ENCODE measurements at regions not wholly inside any gene's neighbourhood (a gene's known extent, or its start where the extent isn't known, plus 50 kb on each side); places are given as distances from the start of the nearest gene placed in this dataset.

DNA sequence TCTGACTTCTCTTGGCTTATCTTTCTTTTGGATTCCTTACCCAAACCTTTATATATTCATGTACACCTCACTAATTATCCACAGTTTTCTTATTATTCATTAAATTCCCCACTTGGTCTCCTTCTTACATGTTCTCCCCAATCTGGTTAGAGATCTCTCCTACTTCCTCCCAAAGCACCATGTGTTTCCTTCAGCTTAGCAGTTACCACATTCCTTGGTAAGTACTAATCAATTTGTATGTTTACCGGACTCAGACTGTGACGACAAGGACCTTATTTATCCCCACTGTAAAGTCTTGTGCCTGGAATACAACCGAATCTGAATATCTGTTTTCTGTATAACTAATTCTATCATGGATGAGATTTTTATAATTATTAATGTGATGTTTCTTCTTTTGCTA is 389.5 kb downstream of the KCNJ2 start:
- TF ChIP-seq, protein P1, sequence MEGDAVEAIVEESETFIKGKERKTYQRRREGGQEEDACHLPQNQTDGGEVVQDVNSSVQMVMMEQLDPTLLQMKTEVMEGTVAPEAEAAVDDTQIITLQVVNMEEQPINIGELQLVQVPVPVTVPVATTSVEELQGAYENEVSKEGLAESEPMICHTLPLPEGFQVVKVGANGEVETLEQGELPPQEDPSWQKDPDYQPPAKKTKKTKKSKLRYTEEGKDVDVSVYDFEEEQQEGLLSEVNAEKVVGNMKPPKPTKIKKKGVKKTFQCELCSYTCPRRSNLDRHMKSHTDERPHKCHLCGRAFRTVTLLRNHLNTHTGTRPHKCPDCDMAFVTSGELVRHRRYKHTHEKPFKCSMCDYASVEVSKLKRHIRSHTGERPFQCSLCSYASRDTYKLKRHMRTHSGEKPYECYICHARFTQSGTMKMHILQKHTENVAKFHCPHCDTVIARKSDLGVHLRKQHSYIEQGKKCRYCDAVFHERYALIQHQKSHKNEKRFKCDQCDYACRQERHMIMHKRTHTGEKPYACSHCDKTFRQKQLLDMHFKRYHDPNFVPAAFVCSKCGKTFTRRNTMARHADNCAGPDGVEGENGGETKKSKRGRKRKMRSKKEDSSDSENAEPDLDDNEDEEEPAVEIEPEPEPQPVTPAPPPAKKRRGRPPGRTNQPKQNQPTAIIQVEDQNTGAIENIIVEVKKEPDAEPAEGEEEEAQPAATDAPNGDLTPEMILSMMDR (IDR thresholded peaks at IDR 0.05): no peak
- TF ChIP-seq POLR2A (IDR thresholded peaks at IDR 0.05): no peak

All from Peyer's patch (tissue), 4 donors.